ENCODE measurements at regions not wholly inside any gene's neighbourhood (a gene's known extent, or its start where the extent isn't known, plus 50 kb on each side); places are given as distances from the start of the nearest gene placed in this dataset.

DNA sequence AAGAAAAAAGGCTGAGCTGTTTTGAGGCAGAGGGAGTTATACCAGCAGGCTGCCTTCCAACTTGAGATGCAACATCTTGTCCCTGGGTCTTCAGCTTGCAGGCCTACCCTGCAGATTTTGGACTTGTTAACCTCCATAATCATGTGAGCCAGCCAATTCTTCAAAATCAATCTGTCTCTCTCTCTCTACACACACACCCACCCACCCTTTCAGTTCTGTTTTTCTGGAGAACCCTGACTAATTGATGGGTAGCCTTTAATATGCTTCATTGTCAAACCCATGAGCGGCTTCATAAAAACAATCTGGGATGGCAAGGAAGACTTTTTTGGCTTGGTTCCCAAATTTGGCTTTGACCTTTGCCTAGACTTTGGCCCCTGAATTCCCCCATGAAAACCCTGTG is 113.9 kb downstream of the TMX1 start (continued):
- TF ChIP-seq THAP9 (CRISPR knock-in tag; IDR thresholded peaks at IDR 0.05; ENCODE audit: borderline replicate concordance): no peak
- TF ChIP-seq GTF3A (CRISPR knock-in tag; conservative IDR thresholded peaks at IDR 0.05): no peak
- no peak for TF ChIP-seq DPF2 (CRISPR knock-in tag; IDR thresholded peaks at IDR 0.05; ENCODE audit: borderline replicate concordance, low read depth)

DNA sequence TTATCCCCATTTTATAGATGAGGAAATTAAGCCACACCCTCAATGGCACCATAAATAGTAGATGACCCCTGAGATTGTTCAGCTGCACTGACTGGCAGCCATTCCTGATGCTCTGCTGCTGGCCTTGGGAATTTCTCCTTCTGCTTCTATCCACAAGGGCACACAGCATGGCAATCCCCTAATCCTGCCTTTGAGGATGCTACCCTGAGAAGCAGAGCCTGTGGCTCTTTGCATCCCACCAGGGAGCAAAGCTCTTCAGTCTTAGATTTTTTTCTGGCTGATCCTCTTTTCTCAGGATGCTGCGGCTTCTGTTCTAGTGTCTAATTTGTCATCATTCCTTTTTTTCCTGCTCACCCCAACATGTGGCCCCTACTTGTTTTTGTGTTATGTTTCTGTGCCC is 114.8 kb downstream of the TMX1 start:
- CTCF ChIA-PET (ENCODE audit: low intra/inter-chr PET ratio, low total read pairs): no interaction called here
- FAIRE-seq: no peak
- intact Hi-C loops (cut with micrococcal nuclease; ENCODE audit: unreplicated experiment): no loop called here
- no peak for TF ChIP-seq ZNF747 (CRISPR knock-in tag; IDR thresholded peaks at IDR 0.05; ENCODE audit: borderline replicate concordance)
- TF ChIP-seq ZNF670 (CRISPR knock-in tag; IDR thresholded peaks at IDR 0.05; ENCODE audit: borderline replicate concordance): no peak
- no peak for TF ChIP-seq GZF1 (CRISPR knock-in tag; IDR thresholded peaks at IDR 0.05)
- TF ChIP-seq ZNF513 (CRISPR knock-in tag; conservative IDR thresholded peaks at IDR 0.05): no peak
- no peak for TF ChIP-seq AGO2 (optimal IDR thresholded peaks at IDR 0.05; ENCODE audit: low read depth, low read length)
- TF ChIP-seq, protein P1, sequence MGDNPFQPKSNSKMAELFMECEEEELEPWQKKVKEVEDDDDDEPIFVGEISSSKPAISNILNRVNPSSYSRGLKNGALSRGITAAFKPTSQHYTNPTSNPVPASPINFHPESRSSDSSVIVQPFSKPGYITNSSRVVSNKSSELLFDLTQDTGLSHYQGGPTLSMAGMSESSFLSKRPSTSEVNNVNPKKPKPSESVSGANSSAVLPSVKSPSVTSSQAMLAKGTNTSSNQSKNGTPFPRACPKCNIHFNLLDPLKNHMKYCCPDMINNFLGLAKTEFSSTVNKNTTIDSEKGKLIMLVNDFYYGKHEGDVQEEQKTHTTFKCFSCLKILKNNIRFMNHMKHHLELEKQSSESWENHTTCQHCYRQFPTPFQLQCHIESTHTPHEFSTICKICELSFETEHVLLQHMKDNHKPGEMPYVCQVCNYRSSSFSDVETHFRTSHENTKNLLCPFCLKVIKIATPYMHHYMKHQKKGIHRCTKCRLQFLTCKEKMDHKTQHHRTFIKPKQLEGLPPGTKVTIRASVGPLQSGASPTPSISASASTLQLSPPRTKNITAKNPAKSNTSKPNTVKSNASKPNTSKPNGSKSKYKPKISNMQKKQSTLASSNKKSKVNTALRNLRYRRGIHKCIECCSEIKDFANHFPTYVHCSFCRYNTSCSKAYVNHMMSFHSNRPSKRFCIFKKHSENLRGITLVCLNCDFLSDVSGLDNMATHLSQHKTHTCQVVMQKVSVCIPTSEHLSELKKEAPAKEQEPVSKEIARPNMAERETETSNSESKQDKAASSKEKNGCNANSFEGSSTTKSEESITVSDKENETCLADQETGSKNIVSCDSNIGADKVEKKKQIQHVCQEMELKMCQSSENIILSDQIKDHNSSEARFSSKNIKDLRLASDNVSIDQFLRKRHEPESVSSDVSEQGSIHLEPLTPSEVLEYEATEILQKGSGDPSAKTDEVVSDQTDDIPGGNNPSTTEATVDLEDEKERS (CRISPR knock-in tag; IDR thresholded peaks at IDR 0.05): no peak
- TF ChIP-seq NFAT5 (CRISPR knock-in tag; IDR thresholded peaks at IDR 0.05): no peak

More for the DNA sequence above, 114.8 kb downstream of the TMX1 start:
- Histone ChIP-seq H2AFZ (ENCODE audit: low read length) (no peak overlapping the region), H3K4me3 (replicated peaks in 1 of 3; ENCODE audit: insufficient read depth in 1 of 3, low read depth in 2 of 3, low read length in 3 of 3) (no peak overlapping the region), H3K79me2 (ENCODE audit: insufficient read depth, low read length) (no peaks in the 10 kb centered on the region), H3K4me1 (ENCODE audit: insufficient read depth, low read length) (no peaks in the 10 kb centered on the region), H3K9me3 (ENCODE audit: low read length) (no peaks in the 10 kb centered on the region), H3K36me3 (replicated peaks in 1 of 2; ENCODE audit: control insufficient read depth in 1 of 2, insufficient read depth in 2 of 2, low read length in 2 of 2) (no peaks in the 10 kb centered on the region), H3K9ac (ENCODE audit: insufficient read depth, low read depth, low read length) (no peak overlapping the region), H3K27me3 (ENCODE audit: control insufficient read depth in 1 of 2, insufficient read depth in 2 of 2, low read length in 2 of 2) (no peaks in the 10 kb centered on the region), H3K4me2 (ENCODE audit: low read depth, low read length) (no peak overlapping the region), H3K27ac (ENCODE audit: extremely low read length, insufficient read depth, low read length) (no peak overlapping the region), H4K20me1 (ENCODE audit: insufficient read depth, low read length) (no peaks in the 10 kb centered on the region)
- no TSS peak for BruUV-seq (replicated peaks)
- in situ Hi-C loops (cut with HindIII; ENCODE audit: extremely low pct_ligation_motif_present, low pct_unique_long_range_greater_than_20kb): no loop called here
- POLR2A ChIA-PET: no interaction called here
- no peak for DNase-seq (ENCODE audit: low spot score)
- WGBS (ENCODE audit: low lambda C conversion rate): 84% methylated on average over 1 of the region's 1 CpG
- no peak for ATAC-seq

Measured in HepG2 (cell line).